K562 (cell line): ENCODE measurements at regions not wholly inside any gene's neighbourhood (a gene's known extent, or its start where the extent isn't known, plus 50 kb on each side); places are given as distances from the start of the nearest gene placed in this dataset.

Experiments
- ATF3 ChIP-seq, 2 experiments: fragments of 450-650 bp in 1 of 2; sonication (generic) in 1 of 2; formaldehyde crosslinking in 1 of 2; IDR thresholded peaks in 1 of 2; conservative IDR thresholded peaks in 1 of 2; 2 replicates each; pipeline versions ENCODE4 v1.6.1 to v1.8.1; 2016 to 2023; ENCODE audit warnings: mild to moderate bottlenecking in 2 of 2, moderate library complexity in 2 of 2, inconsistent platforms in 1 of 2, missing genetic modification reagents in 1 of 2
- CBFA2T3 ChIP-seq: fragments of 450-650 bp; IDR thresholded peaks from 2 replicates; pipeline ENCODE4 v1.6.1; 2017
- CREB5 ChIP-seq: fragments of 250-450 bp; sonication (Bioruptor Pico); IDR thresholded peaks from 2 replicates; pipeline ENCODE4 v1.5.0; 2020; ENCODE audit warnings: mild to moderate bottlenecking
- CTCF ChIP-seq, 3 experiments: IDR thresholded peaks in 2 of 3; conservative IDR thresholded peaks in 1 of 3; 2 replicates each; pipeline ENCODE4 v1.5.1; 2011 to 2012; ENCODE audit warnings: low read length in 3 of 3, mild to moderate bottlenecking in 3 of 3, control low read depth in 2 of 3, improper control_type of control experiment in 1 of 3, inconsistent platforms in 1 of 3, low read depth in 1 of 3, mixed read lengths in 1 of 3, moderate library complexity in 1 of 3; ENCODE audit not compliant: insufficient read depth in 2 of 3
- DPF2 ChIP-seq: fragments of 450-650 bp; IDR thresholded peaks from 2 replicates; pipeline ENCODE4 v1.6.1; 2016
- EZH2 ChIP-seq: IDR thresholded peaks from 2 replicates; pipeline ENCODE4 v1.6.1; 2012; ENCODE audit warnings: low read depth, mild to moderate bottlenecking, inconsistent platforms, low read length, borderline replicate concordance
- FOXM1 ChIP-seq, 2 experiments: fragments of 450-650 bp in 1 of 2; sonication (generic) in 1 of 2; formaldehyde crosslinking in 1 of 2; IDR thresholded peaks; 2 replicates each; pipeline versions ENCODE4 v1.6.1 to v1.9.0; 2017 to 2022; ENCODE audit warnings: low read depth in 2 of 2, mild to moderate bottlenecking in 2 of 2, missing genetic modification reagents in 1 of 2, moderate library complexity in 1 of 2
- KDM2B ChIP-seq: fragments of 250-450 bp; sonication (Bioruptor Pico); IDR thresholded peaks from 2 replicates; pipeline ENCODE4 v1.8.0; 2021; ENCODE audit warnings: mild to moderate bottlenecking, moderate library complexity
- MXI1 ChIP-seq: IDR thresholded peaks from 2 replicates; pipeline ENCODE4 v1.6.1; 2011; ENCODE audit warnings: low read depth, mild to moderate bottlenecking, improper control_type of control experiment, low read length
- PTTG1 ChIP-seq: fragments of 450-650 bp; IDR thresholded peaks from 2 replicates; pipeline ENCODE4 v1.6.1; 2016; ENCODE audit warnings: low read depth, mild to moderate bottlenecking, missing genetic modification characterization, missing compliant biosample characterization
- SIN3A ChIP-seq, 2 experiments: fragments of 150-350 bp in 1 of 2; IDR thresholded peaks; 2 replicates each; pipeline ENCODE4 v1.6.1; 2011 to 2016; ENCODE audit warnings: borderline replicate concordance in 2 of 2, low read depth in 2 of 2, low read length in 2 of 2, mild to moderate bottlenecking in 2 of 2, moderate library complexity in 2 of 2; ENCODE audit not compliant: control insufficient read depth in 1 of 2
- ZFP30 ChIP-seq: fragments of 250-450 bp; sonication (Bioruptor Pico); IDR thresholded peaks from 2 replicates; pipeline ENCODE4 v1.8.0; 2022; ENCODE audit warnings: moderate library complexity, mild to moderate bottlenecking, inconsistent platforms, borderline replicate concordance
- ZNF12 ChIP-seq: sonication (generic); formaldehyde crosslinking; IDR thresholded peaks from 2 replicates; pipeline ENCODE4 v1.4.0; 2020; ENCODE audit warnings: mild to moderate bottlenecking, missing genetic modification reagents
- ZNF589 ChIP-seq: fragments of 200-800 bp; sonication (Bioruptor generic); IDR thresholded peaks from 2 replicates; pipeline ENCODE4 v1.6.1; 2016; ENCODE audit warnings: low read depth, missing genetic modification characterization, missing compliant biosample characterization

- TF ChIP-seq CTCF (IDR thresholded peaks at IDR 0.05 in 2 of 3, conservative IDR thresholded peaks at IDR 0.05 in 1 of 3; ENCODE audit: insufficient read depth in 2 of 3, low read depth in 1 of 3, low read length in 3 of 3) = no peak
- no peak for TF ChIP-seq MXI1
- no peak for TF ChIP-seq ZNF12 (CRISPR knock-in tag)
- TF ChIP-seq FOXM1 (IDR thresholded peaks at IDR 0.05; ENCODE audit: low read depth) = no peak
- no peak for TF ChIP-seq FOXM1 (CRISPR knock-in tag; IDR thresholded peaks at IDR 0.05; ENCODE audit: low read depth)
- TF ChIP-seq CBFA2T3 = no peak
- no peak for TF ChIP-seq EZH2
- no peak for TF ChIP-seq KDM2B
- TF ChIP-seq ATF3 (IDR thresholded peaks at IDR 0.05) = no peak
- no peak for TF ChIP-seq ATF3 (CRISPR knock-in tag; conservative IDR thresholded peaks at IDR 0.05)
- no peak for TF ChIP-seq DPF2
- TF ChIP-seq ZFP30 = no peak
- no peak for TF ChIP-seq SIN3A (IDR thresholded peaks at IDR 0.05; ENCODE audit: borderline replicate concordance in 2 of 2, control insufficient read depth in 1 of 2, low read depth in 2 of 2, low read length in 2 of 2)
- TF ChIP-seq CREB5 = no peak
- no peak for TF ChIP-seq PTTG1 (tag)
- no peak for TF ChIP-seq ZNF589 (CRISPR knock-in tag)
Measured at GRCh38 chr9:118732998-118733397, 636.2 kb downstream of the BRINP1 start.
